Endodermal cell (in vitro differentiated cells): ENCODE measurements at regions not wholly inside any gene's neighbourhood (a gene's known extent, or its start where the extent isn't known, plus 50 kb on each side); places are given as distances from the start of the nearest gene placed in this dataset.

Experiments
- DNase-seq: peaks from one replicate; pipeline ENCODE4 v3.0.0-alpha.2; 2017
- H3K27ac ChIP-seq: 2 replicates; pipeline ENCODE4 v1.5.1; 2013; ENCODE audit warnings: mild to moderate bottlenecking, low read depth, low read length, moderate library complexity
- H3K27me3 ChIP-seq: 2 replicates; pipeline ENCODE4 v1.6.1; 2013; ENCODE audit warnings: mild to moderate bottlenecking, low read length, moderate library complexity; ENCODE audit not compliant: insufficient read depth, control insufficient read depth, poor library complexity, severe bottlenecking
- H3K36me3 ChIP-seq: 2 replicates; pipeline ENCODE4 v1.7.0; 2013; ENCODE audit warnings: mild to moderate bottlenecking, low read length, moderate library complexity; ENCODE audit not compliant: control insufficient read depth, insufficient read depth
- H3K4me1 ChIP-seq: one replicate; pipeline ENCODE4 v1.7.0; 2013; ENCODE audit warnings: low read length; ENCODE audit not compliant: control insufficient read depth, insufficient read depth
- H3K4me3 ChIP-seq: 2 replicates; pipeline ENCODE4 v1.5.1; 2013; ENCODE audit warnings: mild to moderate bottlenecking, low read length, moderate library complexity
- H3K9ac ChIP-seq: 2 replicates; pipeline ENCODE4 v1.6.1; 2013; ENCODE audit warnings: mild to moderate bottlenecking, low read length, moderate library complexity; ENCODE audit not compliant: poor library complexity, severe bottlenecking; ENCODE audit errors: extremely low read depth
- H3K9me3 ChIP-seq: 2 replicates; pipeline ENCODE4 v1.6.1; 2013; ENCODE audit warnings: mild to moderate bottlenecking, low read length, moderate library complexity; ENCODE audit not compliant: control insufficient read depth
- H3K27ac Mint-ChIP-seq: 2 replicates; pipeline ENCODE4 v1.8.0; 2020; ENCODE audit warnings: mixed read lengths
- H3K27me3 Mint-ChIP-seq: 2 replicates; pipeline ENCODE4 v1.8.0; 2021; ENCODE audit warnings: mild to moderate bottlenecking, mixed read lengths; ENCODE audit not compliant: insufficient read depth
- H3K36me3 Mint-ChIP-seq: 2 replicates; pipeline ENCODE4 v1.8.0; 2020; ENCODE audit warnings: low read depth, mixed read lengths
- H3K4me1 Mint-ChIP-seq: 2 replicates; pipeline ENCODE4 v1.8.0; 2020; ENCODE audit warnings: mixed read lengths
- H3K4me3 Mint-ChIP-seq: 2 replicates; pipeline ENCODE4 v1.8.0; 2020; ENCODE audit warnings: mild to moderate bottlenecking, moderate library complexity, mixed read lengths
- H3K9me3 Mint-ChIP-seq: 2 replicates; pipeline ENCODE4 v1.8.0; 2020; ENCODE audit warnings: mild to moderate bottlenecking, mixed read lengths
- WGBS, 2 experiments: methylation state at CpG; one replicate each; pipeline versions ENCODE4 v1.1.5 to v1.1.7; 2013; ENCODE audit warnings: missing lambda C conversion rate in 2 of 2, mixed read lengths in 1 of 2; ENCODE audit not compliant: insufficient coverage in 1 of 2, insufficient read length in 1 of 2; 5-methylcytosine and 5-hydroxymethylcytosine counted together
- TF ChIP-seq, protein P1 (sequence below): fragments of 200-600 bp; sonication (generic); conservative IDR thresholded peaks from 2 replicates; pipeline ENCODE4 v1.5.0; 2021; ENCODE audit warnings: antibody characterized with exemption, mild to moderate bottlenecking

- Mint-ChIP-seq H3K4me1 (peaks cover 5% of the 10 kb centered on the region), H3K27ac (no peak overlapping the region), H3K4me3 (no peak overlapping the region), H3K36me3 (peaks cover 3% of the 10 kb centered on the region), H3K9me3 (peaks cover 13% of the 10 kb centered on the region), H3K27me3 (no peaks in the 10 kb centered on the region)
- no peaks in the 10 kb centered on the region for H3K4me1 ChIP-seq
- peaks cover 5% of the 10 kb centered on the region for H3K9me3 ChIP-seq
- no peak overlapping the region for H3K27ac ChIP-seq
- TF ChIP-seq, protein P1, sequence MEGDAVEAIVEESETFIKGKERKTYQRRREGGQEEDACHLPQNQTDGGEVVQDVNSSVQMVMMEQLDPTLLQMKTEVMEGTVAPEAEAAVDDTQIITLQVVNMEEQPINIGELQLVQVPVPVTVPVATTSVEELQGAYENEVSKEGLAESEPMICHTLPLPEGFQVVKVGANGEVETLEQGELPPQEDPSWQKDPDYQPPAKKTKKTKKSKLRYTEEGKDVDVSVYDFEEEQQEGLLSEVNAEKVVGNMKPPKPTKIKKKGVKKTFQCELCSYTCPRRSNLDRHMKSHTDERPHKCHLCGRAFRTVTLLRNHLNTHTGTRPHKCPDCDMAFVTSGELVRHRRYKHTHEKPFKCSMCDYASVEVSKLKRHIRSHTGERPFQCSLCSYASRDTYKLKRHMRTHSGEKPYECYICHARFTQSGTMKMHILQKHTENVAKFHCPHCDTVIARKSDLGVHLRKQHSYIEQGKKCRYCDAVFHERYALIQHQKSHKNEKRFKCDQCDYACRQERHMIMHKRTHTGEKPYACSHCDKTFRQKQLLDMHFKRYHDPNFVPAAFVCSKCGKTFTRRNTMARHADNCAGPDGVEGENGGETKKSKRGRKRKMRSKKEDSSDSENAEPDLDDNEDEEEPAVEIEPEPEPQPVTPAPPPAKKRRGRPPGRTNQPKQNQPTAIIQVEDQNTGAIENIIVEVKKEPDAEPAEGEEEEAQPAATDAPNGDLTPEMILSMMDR, result no peak
- no peak overlapping the region for H3K9ac ChIP-seq
- DNase-seq, result no peak
- no peaks in the 10 kb centered on the region for H3K27me3 ChIP-seq
- H3K4me3 ChIP-seq, result no peak overlapping the region
- H3K36me3 ChIP-seq, result no peaks in the 10 kb centered on the region
- WGBS, 2 experiments, result 96 to 100% methylated on average over 5 to 6 of the region's 6 CpGs
These were observed 187.6 kb upstream of the C14orf180 start for GRCh38 chr14:104392001-104392395.

GRCh38 chr14:104392396-104393198, 187.0 kb upstream of the C14orf180 start:
- TF ChIP-seq, protein P1, result no peak
- Mint-ChIP-seq H3K4me3 (no peak overlapping the region), H3K27ac (no peak overlapping the region), H3K4me1 (peaks cover 5% of the 10 kb centered on the region), H3K27me3 (no peaks in the 10 kb centered on the region), H3K9me3 (peaks cover 19% of the 10 kb centered on the region), H3K36me3 (peaks cover 4% of the 10 kb centered on the region)
- Histone ChIP-seq H3K9ac (no peak overlapping the region), H3K36me3 (no peaks in the 10 kb centered on the region), H3K4me1 (no peaks in the 10 kb centered on the region), H3K9me3 (peaks cover 11% of the 10 kb centered on the region), H3K4me3 (no peak overlapping the region), H3K27me3 (no peaks in the 10 kb centered on the region), H3K27ac (no peak overlapping the region)
- 93 to 98% methylated on average over 16 to 28 of the region's 28 CpGs for WGBS, 2 experiments
- no peak for DNase-seq

DNA sequence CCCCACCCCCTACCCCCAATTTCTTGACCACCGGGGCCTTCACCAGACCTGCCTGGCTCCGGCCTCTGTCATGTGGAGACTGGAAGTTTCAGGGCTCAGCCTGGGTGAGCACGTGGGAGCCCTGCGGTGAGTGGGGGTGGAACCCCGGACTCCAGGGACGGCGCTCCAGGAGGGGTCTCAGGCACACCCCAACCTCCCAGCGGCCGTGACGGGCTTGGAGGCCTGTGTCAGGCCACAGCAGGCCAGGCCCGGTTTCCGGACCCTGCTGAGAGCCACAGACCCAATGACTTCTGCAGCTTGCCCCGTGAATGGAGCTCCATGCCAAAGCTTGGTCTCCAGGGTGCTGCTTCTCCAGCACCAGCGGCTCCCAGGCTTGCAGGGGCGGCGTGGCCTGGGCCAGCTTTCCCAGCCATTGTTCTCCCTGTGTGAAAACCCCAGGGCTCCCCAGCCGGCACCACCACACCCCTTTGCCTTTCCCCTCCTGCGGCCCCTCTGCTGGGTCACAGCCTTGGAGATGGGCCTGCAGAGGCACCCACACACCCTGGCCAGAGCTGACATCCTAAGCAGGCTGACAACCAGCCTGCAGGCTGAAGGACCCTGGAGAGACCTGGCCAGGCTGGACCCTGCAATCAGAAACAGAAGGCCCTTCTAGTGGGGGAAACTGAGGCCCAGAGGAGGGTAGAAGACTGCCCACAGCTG, 186.2 kb upstream of the C14orf180 start:
- DNase-seq, result no peak
- Mint-ChIP-seq H3K27ac (no peak overlapping the region), H3K4me1 (peaks cover 5% of the 10 kb centered on the region), H3K36me3 (peaks cover 8% of the 10 kb centered on the region), H3K27me3 (no peaks in the 10 kb centered on the region), H3K4me3 (no peak overlapping the region), H3K9me3 (peaks cover 26% of the 10 kb centered on the region)
- Histone ChIP-seq H3K36me3 (no peaks in the 10 kb centered on the region), H3K9me3 (peaks cover 19% of the 10 kb centered on the region), H3K27ac (no peak overlapping the region), H3K9ac (no peak overlapping the region), H3K4me3 (no peak overlapping the region), H3K4me1 (no peaks in the 10 kb centered on the region), H3K27me3 (no peaks in the 10 kb centered on the region)
- 91 to 93% methylated on average over 10 to 18 of the region's 18 CpGs for WGBS, 2 experiments
- TF ChIP-seq, protein P1, result no peak
